GM12873 (cell line): ENCODE measurements at regions not wholly inside any gene's neighbourhood (a gene's known extent, or its start where the extent isn't known, plus 50 kb on each side); places are given as distances from the start of the nearest gene placed in this dataset.

Experiments used
- CTCF ChIP-seq: IDR thresholded peaks from 2 replicates; pipeline ENCODE4 v1.5.1; 2012; ENCODE audit warnings: low read depth, mild to moderate bottlenecking, moderate library complexity, low read length, control low read depth; ENCODE audit not compliant: insufficient read depth; ENCODE audit errors: missing control alignments

- TF ChIP-seq CTCF: no peak
Observed at GRCh38 chr15:39061952-39062464, 497.4 kb upstream of the RASGRP1 start.

DNA sequence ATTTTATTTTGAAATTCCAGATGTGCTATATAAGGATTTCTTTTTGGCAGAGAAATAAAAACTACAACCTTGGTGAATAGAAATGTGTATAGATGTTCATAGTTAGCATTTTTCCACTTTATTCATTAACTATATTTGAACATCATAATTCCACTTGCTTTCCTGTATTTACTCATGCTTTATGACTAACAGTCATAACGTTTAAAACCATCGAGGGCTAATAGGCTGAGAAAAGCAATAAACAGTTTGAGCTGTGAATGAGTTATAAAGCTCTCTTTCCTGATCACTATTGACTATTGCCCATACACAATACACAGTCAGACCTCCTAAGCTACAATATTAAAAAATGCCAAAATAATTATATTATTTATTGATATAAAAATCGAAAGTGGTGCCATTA is 502.1 kb upstream of the RASGRP1 start:
- TF ChIP-seq CTCF: no peak

GRCh38 chr15:39074341-39074985 is 506.4 kb upstream of the THBS1 start:
- TF ChIP-seq CTCF: no peak

DNA sequence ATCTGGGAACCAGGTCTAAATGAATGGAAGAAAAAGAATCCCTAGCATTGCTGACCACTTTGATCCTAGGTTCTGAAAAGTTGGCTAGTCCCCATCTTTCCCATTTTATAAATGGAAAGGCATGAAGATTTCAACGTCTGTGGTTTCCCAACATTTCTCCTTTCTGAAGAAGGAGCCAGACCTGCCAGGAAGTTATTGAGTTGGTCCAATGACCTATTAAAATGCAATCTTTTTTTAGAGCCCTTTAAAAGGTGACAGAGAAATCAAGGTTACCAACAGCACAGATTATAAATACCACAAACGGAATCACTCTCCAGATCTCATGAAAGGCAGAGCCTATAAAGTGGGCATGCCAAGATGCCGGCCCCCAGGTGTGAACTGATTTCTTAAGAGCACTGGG is 505.6 kb upstream of the THBS1 start:
- no peak for TF ChIP-seq CTCF

- TF ChIP-seq CTCF: no peak
Observed at GRCh38 chr15:39075756-39076341, 505.0 kb upstream of the THBS1 start.

GRCh38 chr15:39078026-39078425 is 502.9 kb upstream of the THBS1 start:
- no peak for TF ChIP-seq CTCF

DNA sequence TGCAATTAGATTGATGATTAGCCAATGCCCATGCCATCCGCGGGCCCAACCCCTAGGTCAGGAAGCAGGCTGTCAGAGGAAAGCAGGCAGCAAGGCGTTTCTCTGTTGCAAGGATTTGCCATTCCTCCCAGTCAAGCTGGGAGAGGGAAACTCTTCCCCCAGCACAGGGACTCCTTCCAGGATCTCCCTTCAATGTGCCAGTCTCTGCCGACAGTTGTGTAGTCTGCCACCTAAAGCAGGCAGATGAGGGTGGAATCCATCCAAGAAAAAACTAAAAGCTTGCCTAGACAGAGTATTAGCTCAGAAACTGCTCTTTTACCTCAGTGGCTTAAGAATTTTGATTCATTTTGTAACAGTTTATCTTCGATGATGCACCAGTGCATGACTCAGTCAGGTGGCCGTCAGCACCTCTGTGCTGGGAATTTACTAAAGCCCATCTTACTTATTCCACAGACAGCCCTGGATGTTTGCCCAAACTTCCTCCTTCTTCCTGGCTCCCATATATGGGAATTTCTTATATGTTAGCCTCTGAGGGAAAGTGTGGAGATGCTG is 501.5 kb upstream of the THBS1 start:
- TF ChIP-seq CTCF: no peak
